HG03575 (cell line): ENCODE measurements at regions not wholly inside any gene's neighbourhood (a gene's known extent, or its start where the extent isn't known, plus 50 kb on each side); places are given as distances from the start of the nearest gene placed in this dataset.
"Not testable (repeated sequence)": the region's sequence is repeated elsewhere in the genome, so short reads cannot be mapped to it uniquely, and the experiment has no call there.

Source experiments
- ATAC-seq: cut with Tn5 transposase; IDR thresholded peaks from one replicate; pipeline ENCODE4 v1.9.1; 2021; ENCODE audit not compliant: unreplicated experiment, insufficient number of reproducible peaks, low FRiP score; ENCODE audit errors: extremely low read depth

GRCh38 chr2:83109284-83109683 lies 1349.8 kb downstream of the SUCLG1 start:
- no peak for ATAC-seq

- no peak for ATAC-seq
Measured at GRCh38 chr2:83106853-83107252, 1352.2 kb downstream of the SUCLG1 start.

GRCh38 chr2:83104202-83104601 lies 1354.9 kb downstream of the SUCLG1 start:
- no peak for ATAC-seq

GRCh38 chr2:83103613-83104012 lies 1355.5 kb downstream of the SUCLG1 start:
- no peak for ATAC-seq

GRCh38 chr2:83089051-83089450 lies 1370.0 kb downstream of the SUCLG1 start:
- ATAC-seq, result not testable (repeated sequence)

DNA sequence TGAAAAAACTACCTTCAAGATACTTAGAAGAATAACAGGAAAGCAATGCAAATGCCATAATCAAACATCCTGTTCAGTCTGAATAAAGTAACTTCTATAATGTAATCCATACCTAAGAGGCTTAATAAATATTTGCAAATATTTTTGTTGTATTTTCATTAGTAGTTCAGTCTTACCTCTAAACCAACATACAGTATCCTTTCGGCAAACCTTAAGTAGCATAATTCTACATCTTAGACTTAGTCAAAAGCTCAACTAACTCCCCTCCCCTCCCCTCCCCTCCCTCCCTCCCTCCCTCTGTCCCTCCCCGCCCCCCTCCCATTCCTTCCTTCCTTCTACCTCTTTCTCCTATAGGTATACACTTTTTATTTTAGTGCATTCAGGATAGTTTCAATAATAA lies 1373.2 kb downstream of the SUCLG1 start:
- ATAC-seq, result no peak

GRCh38 chr2:83081826-83082690 lies 1377.0 kb downstream of the SUCLG1 start:
- no peak for ATAC-seq

DNA sequence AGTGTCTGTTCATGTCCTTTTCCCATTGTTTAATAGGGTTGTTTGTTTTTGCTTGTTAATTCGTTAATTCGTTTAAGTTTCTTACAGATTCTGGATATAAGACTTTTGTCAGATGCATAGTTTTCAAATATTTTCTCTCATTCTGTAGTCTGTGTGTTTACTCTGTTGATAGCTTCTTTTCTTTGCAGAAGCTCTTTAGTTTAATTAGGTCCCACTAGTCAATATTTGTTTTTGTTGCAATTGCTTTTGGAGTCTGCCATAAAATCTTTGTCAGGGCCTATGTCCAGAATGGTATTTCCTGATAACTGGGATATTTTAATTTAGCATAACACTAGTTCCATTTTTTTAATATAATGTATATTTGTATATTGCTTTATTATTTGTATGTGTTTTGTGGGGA lies 1380.1 kb downstream of the SUCLG1 start:
- ATAC-seq, result no peak

DNA sequence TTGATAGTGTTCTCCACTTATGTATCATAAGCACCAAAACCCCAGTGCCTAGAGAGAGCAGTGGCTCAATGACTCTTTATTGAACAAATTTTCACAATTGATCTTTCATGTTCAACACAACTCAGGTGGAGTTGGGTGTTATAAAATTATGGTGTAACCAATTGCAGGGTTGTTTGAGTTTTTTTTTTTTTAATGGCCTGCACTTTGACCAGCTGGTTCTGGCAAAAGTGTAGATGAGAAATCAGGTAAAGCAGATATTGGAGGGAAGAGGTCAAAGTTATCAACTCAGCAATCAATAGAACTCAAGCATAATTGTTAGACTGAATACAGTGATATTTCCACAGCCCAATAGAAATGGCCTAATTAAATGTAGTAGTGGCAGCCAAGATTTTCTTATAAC lies 1386.3 kb downstream of the SUCLG1 start:
- ATAC-seq, result no peak

DNA sequence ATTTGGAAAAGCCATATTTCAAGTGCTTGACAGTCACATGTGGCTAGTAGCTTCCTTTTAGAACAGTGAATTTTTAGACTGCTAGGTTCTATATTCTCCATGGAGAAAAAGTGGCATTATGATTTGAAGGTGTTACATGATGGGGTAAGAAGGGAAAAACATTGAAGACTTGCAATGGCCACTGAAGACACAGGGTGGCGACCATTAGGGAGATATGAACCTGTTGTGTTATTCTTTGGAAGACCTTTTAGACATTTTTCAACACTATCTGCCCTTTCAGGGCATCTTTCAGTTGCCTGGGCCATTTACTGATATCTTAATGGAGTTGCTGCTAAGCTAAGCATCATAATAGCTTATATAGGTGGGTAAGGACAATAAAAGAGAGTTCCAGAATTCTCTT lies 1387.2 kb downstream of the SUCLG1 start:
- ATAC-seq, result no peak

GRCh38 chr2:83071352-83071751 lies 1387.7 kb downstream of the SUCLG1 start:
- no peak for ATAC-seq

- ATAC-seq, result no peak
Measured at GRCh38 chr2:83069724-83070123, 1389.4 kb downstream of the SUCLG1 start.

DNA sequence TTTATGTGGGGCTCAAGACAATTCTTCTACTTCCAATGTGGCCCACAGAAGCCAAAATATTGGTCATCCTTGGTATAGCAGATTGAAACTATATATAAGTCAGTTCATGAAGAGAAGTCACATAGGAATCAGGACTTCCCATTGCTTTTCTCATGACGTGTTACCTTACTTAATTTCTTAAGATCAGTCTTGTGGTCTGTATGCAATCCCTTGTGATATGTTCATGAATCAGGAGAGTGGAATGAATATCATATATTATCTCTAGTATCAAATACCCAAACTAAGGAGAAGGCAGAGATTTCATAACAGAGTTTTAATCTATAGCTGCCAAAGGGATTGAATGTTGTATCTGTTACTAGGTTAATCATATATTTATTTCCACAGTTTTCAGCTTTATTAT lies 1390.4 kb downstream of the SUCLG1 start:
- ATAC-seq, result no peak

DNA sequence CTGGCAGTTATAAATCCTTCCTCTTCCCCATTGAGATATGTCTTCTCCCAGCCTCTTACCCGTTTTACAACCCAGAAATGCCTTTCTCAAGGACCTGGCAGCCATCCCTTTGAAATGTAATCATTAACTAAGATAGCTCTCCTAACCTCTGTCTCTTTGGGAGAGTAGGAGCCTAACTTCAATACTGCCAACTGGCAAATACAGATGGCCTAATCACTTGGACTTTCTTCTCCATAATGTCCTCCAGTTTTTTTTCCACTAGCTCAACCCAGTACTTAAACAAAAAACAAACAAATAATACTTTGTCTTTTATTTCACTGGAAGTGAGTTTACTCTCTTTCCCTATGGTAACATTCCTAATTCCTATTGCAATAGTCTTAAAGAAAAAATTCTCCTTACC lies 1391.1 kb downstream of the SUCLG1 start:
- no peak for ATAC-seq

- no peak for ATAC-seq
Measured at GRCh38 chr2:83063933-83064332, 1395.1 kb downstream of the SUCLG1 start.

GRCh38 chr2:83063511-83063910 lies 1395.6 kb downstream of the SUCLG1 start:
- ATAC-seq, result no peak

- no peak for ATAC-seq
Measured at GRCh38 chr2:83058683-83059082, 1400.4 kb downstream of the SUCLG1 start.

DNA sequence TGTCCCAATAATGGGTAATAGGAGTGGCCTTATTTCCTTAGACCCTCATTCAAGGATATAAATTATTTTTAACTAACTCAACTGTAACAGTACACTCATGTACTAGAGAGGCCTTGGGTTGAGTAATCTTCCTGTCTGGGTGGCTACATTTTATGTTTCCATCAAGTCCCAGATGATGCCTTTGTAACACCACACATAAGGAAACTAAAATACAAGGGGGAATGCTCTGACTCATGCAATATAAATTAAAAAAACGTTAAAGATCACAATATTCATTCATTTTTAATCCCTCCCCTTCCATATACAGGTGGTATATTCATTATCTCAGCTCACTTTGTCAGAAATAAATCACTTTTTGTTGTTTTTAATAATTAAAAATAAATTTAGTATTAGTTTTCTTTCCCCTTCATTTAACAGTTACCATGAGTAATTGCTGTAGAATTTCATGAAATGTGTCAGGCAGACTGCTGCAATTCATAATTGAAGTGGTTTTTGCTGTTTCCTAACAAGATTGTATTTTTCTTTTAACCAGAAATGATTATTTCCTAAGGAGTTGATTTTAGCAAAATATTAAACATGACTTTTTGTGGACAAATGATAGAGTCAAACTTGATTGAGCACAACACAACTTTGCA lies 1403.6 kb downstream of the SUCLG1 start:
- ATAC-seq, result no peak

DNA sequence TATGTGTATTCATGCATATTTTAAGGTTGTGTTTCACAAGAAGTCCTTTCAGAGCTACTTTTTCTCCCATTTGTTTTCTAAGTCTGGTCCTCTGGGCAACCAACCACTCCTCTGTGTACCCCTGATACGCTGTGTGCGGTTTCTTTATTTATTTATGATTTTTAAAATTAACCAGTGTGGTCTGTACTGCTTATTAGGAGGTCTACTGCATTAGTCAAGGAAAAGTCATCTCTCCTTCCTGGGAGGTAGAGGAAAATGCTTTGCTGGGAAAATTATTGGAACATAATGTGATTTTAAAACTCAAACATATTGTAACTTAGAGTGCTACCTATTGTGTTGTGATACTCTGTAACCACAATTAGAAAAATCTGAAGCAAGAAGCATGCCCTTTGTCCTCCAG lies 1404.3 kb downstream of the SUCLG1 start:
- no peak for ATAC-seq

DNA sequence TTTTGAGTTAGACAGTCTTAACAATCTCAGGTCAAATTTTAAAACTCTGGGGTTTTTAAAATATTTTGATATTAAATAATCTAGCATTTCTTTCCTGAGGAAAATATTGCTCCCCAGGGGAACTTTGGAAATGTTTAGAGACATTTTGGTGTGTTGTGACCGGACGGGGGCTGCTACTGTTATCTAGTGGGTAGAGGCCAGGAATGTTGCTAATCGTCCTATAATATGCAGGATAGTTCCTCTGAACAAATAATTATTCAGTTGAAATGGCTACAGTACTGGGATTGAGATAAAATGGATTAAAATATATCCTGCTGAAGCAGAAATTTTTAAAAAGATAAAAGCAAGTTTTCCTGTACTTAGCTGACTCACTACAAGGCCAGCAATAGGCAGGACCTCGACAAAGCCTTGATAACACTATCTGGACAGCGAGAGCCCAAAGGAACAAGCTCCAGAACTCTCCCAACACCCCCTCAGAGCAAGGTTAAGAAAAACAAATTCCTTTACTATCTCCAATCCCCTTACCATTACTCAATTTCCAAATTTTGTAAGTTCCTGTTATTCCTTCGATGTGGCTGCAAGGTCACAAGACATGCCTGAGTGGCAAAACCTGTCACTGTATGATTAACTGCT lies 1407.4 kb downstream of the SUCLG1 start:
- ATAC-seq, result no peak
